HUES64 (cell line): ENCODE measurements at regions not wholly inside any gene's neighbourhood (a gene's known extent, or its start where the extent isn't known, plus 50 kb on each side); places are given as distances from the start of the nearest gene placed in this dataset.
"Not testable (repeated sequence)": the region's sequence is repeated elsewhere in the genome, so short reads cannot be mapped to it uniquely, and the experiment has no call there.

Source experiments
- H3K27ac ChIP-seq: 2 replicates; pipeline ENCODE4 v1.7.0; 2013; ENCODE audit warnings: low read depth, low read length, inconsistent platforms
- H3K27me3 ChIP-seq: 2 replicates; pipeline ENCODE4 v1.6.1; 2013; ENCODE audit warnings: mild to moderate bottlenecking, low read length; ENCODE audit not compliant: insufficient read depth
- H3K36me3 ChIP-seq: 2 replicates; pipeline ENCODE4 v1.6.1; 2013; ENCODE audit warnings: mild to moderate bottlenecking, low read length; ENCODE audit not compliant: insufficient read depth
- H3K4me1 ChIP-seq: 2 replicates; pipeline ENCODE4 v1.6.1; 2013; ENCODE audit warnings: mild to moderate bottlenecking, low read length, moderate library complexity; ENCODE audit not compliant: insufficient read depth
- H3K4me3 ChIP-seq: 2 replicates; pipeline ENCODE4 v1.5.1; 2013; ENCODE audit warnings: mild to moderate bottlenecking, low read length, moderate library complexity
- H3K9ac ChIP-seq: 2 replicates; pipeline ENCODE4 v1.6.1; 2013; ENCODE audit warnings: mild to moderate bottlenecking, low read depth, low read length
- H3K9me3 ChIP-seq: 2 replicates; pipeline ENCODE4 v1.6.1; 2013; ENCODE audit warnings: low read depth, low read length; ENCODE audit not compliant: insufficient read depth
- WGBS: fragments of 150-250, 120-280 bp; methylation state at CpG from one replicate; pipeline ENCODE4 v1.1.7; 2013; ENCODE audit warnings: missing lambda C conversion rate; 5-methylcytosine and 5-hydroxymethylcytosine counted together

DNA sequence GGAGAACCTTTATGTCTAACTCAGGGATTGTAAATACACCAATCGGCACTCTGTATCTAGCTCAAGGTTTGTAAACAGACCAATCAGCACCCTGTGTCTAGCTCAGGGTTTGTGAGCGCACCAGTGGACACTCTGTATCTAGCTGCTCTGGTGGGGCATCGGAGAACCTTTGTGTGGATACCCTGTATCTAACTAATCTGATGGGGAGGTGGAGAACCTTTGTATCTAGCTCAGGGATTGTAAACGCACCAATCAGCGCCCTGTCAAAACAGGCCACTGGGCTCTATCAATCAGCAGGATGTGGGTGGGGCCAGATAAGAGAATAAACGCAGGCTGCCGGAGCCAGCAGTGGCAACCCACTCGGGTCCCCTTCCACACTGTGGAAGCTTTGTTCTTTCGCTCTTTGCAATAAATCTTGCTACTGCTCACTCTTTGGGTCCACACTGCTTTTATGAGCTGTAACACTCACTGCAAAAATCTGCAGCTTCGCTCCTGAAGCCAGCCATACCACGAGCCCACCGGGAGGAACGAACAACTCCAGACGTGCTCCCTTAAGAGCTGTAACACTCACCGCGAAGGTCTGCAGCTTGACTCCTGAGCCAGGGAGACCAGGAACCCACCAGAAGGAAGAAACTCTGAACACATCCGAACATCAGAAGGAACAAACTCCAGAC is 1673.2 kb upstream of the B3GALT2 start:
- not testable (repeated sequence) for H3K4me3 ChIP-seq, H3K27me3 ChIP-seq, H3K27ac ChIP-seq, H3K9me3 ChIP-seq, H3K4me1 ChIP-seq, H3K9ac ChIP-seq, H3K36me3 ChIP-seq
- 93% methylated on average over 17 of the region's 17 CpGs for WGBS

DNA sequence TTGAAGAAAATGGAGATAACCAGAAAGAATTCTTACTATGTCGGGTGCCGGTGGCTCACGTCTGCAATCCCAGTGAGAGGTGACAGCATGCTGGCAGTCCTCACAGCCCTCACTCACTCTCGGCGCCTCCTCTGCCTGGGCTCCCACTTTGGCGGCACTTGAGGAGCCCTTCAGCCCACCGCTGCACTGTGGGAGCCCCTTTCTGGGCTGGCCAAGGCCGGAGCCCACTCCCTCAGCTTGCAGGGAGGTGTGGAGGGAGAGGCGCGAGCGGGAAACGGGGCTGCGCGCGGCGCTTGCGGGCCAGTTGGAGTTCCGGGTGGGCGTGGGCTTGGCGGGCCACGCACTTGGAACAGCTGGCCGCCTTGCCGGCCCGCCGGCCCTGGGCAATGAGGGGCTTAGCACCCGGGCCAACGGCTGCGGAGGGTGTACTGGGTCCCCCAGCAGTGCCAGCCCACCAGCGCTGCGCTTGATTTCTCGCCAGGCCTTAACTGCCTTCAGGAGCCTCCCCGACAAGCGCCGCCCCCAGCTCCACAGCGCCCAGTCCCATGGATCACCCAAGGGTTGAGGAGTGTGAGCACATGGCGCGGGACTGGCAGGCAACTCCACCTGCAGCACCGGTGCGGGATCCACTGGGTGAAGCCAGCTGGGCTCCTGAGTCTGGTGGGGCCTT is 1672.5 kb upstream of the B3GALT2 start:
- H3K9ac ChIP-seq, H3K27me3 ChIP-seq, H3K4me3 ChIP-seq, H3K4me1 ChIP-seq, H3K27ac ChIP-seq, H3K9me3 ChIP-seq, H3K36me3 ChIP-seq: not testable (repeated sequence)
- WGBS: 98% methylated on average over 39 of the region's 39 CpGs

DNA sequence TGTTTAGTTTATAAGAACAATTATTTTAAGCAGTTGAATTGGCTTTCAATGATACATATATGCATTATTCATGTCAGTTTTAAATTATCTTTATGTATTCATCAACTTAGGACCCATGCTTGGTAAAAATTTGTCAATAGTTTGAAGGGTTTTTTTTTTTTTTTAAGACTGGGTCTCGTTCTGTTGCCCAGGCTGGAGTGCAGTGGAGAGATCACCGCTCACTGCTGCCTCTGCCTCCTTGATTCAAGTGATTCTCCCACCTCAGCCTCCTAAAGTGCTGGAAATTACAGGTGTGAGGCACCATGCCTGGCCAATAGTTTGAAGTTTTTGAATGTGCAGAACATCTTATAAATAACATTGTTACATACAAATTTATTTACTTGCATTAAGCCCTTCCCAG is 1671.0 kb upstream of the B3GALT2 start:
- Histone ChIP-seq H3K36me3 (no peaks in the 10 kb centered on the region), H3K9ac (no peak overlapping the region), H3K4me3 (no peak overlapping the region), H3K4me1 (no peaks in the 10 kb centered on the region), H3K9me3 (peaks cover 3% of the 10 kb centered on the region), H3K27ac (no peak overlapping the region), H3K27me3 (no peaks in the 10 kb centered on the region)
- 88% methylated on average over 2 of the region's 2 CpGs for WGBS

DNA sequence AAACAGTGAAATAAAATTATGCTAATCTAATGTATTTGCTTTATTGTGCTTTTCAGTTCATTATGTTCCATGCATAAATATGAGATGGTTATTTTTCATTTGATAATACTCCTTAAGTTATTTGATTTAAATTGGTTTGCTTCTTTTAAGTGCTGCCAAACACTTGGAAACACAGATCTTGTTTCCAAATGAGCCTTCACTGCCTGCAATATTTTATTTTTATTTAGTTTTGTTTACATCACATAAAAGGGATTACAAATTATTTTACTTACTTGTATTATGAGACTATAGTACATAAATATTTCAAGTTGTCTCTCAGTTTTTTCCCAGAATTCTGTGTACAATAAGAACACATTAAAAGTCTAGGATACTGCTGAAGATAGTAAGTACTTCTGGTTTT is 1662.4 kb upstream of the B3GALT2 start:
- H3K9me3 ChIP-seq: no peaks in the 10 kb centered on the region
- H3K27me3 ChIP-seq: no peaks in the 10 kb centered on the region
- H3K4me3 ChIP-seq: no peak overlapping the region
- no peak overlapping the region for H3K27ac ChIP-seq
- H3K4me1 ChIP-seq: no peaks in the 10 kb centered on the region
- no peaks in the 10 kb centered on the region for H3K36me3 ChIP-seq
- no peak overlapping the region for H3K9ac ChIP-seq

DNA sequence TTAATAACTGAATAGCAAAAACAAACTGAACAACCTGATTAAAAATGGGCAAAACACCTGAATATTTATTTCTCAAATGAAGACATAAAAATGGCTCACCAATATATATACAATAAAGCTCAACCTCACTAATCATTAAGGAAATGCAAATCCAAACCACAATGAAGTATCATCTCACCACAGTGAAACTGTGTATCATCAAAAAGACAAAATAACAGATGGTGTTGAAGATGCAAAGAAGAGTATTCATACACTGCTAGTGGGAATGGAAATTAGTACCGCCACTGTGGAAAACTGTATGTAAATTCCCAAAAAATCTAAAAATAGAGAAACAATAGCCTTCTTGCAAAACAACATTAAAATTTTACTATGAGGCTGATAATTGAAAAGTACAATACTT is 1660.1 kb upstream of the B3GALT2 start:
- H3K4me1 ChIP-seq: no peaks in the 10 kb centered on the region
- WGBS: no CpG with 5 or more reads among the region's 1 CpG
- H3K9me3 ChIP-seq: no peaks in the 10 kb centered on the region

DNA sequence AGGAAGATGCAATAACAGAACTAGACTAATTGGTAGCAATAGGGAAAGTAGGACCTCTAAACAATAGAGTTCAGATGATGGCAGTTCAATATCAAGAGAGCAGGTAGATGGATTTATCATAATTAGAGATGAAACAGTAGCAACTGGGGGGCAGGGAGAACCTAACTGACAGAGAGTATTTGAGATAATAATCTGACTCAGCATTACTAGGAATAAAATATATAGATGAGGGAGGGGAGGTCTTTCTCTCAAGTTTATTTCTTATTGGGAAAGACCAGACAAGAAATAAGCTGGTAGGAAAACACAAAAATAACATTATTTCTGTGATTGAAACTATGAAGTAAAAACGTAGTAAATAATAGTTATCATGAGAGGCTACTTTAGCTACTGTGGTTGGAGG is 1656.7 kb upstream of the B3GALT2 start:
- Histone ChIP-seq H3K36me3 (no peaks in the 10 kb centered on the region), H3K27ac (no peak overlapping the region), H3K27me3 (no peaks in the 10 kb centered on the region), H3K4me1 (no peaks in the 10 kb centered on the region), H3K4me3 (no peak overlapping the region), H3K9me3 (no peaks in the 10 kb centered on the region), H3K9ac (no peak overlapping the region)
- 85% methylated on average over 1 of the region's 1 CpG for WGBS

More for the DNA sequence above, 1660.1 kb upstream of the B3GALT2 start:
- Histone ChIP-seq H3K27ac (no peak overlapping the region), H3K36me3 (no peaks in the 10 kb centered on the region), H3K4me3 (no peak overlapping the region), H3K9ac (no peak overlapping the region), H3K27me3 (no peaks in the 10 kb centered on the region)

DNA sequence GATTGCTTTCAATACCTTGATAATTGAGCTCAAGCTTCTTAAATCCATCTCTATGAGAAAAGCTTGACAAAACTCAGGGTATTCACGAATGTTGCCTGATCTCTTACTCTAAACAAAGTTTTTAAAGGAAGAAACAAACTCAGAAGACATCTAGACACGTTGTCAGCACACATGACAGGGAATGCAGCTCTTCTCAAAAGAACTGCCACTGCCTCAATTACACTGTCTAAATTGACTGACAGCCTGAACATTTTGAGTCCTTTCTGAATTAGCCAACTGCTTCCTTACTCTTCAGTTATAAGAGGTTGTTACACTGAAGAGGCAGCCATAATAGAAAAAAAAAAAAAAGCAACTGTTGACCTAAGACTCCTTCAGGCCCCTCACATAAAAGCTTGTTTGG is 1646.7 kb upstream of the B3GALT2 start:
- no peaks in the 10 kb centered on the region for H3K9me3 ChIP-seq
- no peak overlapping the region for H3K9ac ChIP-seq
- no peaks in the 10 kb centered on the region for H3K36me3 ChIP-seq
- H3K4me1 ChIP-seq: no peaks in the 10 kb centered on the region
- H3K4me3 ChIP-seq: no peak overlapping the region
- H3K27ac ChIP-seq: no peak overlapping the region
- 78% methylated on average over 2 of the region's 2 CpGs for WGBS
- no peaks in the 10 kb centered on the region for H3K27me3 ChIP-seq

DNA sequence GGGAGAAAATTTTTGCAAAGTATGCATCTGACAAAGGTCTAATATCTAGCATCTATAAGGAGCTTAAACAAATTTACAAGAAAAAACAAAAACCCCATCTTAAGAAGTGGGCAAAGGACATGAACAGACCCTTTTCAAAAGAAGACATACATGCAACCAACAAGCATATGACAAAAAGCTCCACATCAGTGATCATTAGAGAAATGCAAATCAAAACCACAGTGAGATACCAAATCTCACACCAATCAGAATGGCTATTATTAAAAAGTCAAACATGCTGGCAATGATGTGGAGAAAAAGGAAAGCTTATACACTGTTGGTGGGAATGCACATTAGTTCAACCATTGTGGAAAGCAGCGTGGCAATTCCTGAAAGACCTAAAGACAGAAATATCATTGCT is 1645.2 kb upstream of the B3GALT2 start:
- not testable (repeated sequence) for H3K9ac ChIP-seq, H3K4me1 ChIP-seq, H3K27me3 ChIP-seq, H3K27ac ChIP-seq, H3K36me3 ChIP-seq, H3K4me3 ChIP-seq, H3K9me3 ChIP-seq
- 88% methylated on average over 1 of the region's 1 CpG for WGBS

DNA sequence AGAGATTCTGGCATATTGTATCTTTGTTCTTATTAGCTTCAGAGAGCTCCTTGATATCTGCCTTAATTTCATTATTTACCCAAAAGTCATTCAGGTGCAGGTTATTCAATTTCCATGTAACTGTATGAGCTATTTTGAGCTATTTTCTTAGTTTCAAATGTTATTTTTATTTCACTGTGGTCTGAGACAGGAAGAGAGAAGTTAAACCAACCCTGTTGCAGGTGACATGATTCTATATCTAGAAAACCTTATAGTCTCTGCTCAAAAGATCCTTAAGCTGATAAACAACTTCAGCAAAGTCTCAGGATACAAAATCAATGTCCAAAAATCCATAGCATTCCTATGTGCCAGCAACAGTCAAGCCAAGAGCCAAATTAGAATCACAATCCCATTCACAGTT is 1644.0 kb upstream of the B3GALT2 start:
- Histone ChIP-seq H3K9me3 (no peaks in the 10 kb centered on the region), H3K36me3 (no peaks in the 10 kb centered on the region), H3K27me3 (no peaks in the 10 kb centered on the region), H3K4me1 (no peaks in the 10 kb centered on the region), H3K9ac (no peak overlapping the region), H3K27ac (no peak overlapping the region), H3K4me3 (no peak overlapping the region)

DNA sequence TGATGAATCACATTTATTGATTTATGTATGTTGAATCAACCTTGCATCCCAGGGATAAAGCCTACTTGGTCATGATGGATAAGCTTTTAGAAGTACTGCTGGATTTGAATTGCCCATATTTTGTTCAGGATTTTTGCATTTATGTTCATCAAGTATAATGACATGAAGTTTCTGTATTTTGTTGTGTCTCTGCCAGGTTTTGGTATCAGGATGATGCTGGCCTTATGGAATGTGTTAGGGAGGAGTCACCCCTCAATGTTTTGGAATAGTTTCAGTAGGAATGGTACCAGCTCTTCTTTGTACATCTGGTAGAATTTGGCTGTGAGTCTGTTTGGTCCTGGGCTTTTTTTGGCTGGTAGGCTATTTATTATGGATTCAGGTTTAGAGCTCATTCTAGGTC is 1643.1 kb upstream of the B3GALT2 start:
- no peaks in the 10 kb centered on the region for H3K27me3 ChIP-seq
- no peaks in the 10 kb centered on the region for H3K4me1 ChIP-seq
- no peaks in the 10 kb centered on the region for H3K36me3 ChIP-seq
- H3K9ac ChIP-seq: no peak overlapping the region
- H3K4me3 ChIP-seq: no peak overlapping the region
- no peak overlapping the region for H3K27ac ChIP-seq
- no peaks in the 10 kb centered on the region for H3K9me3 ChIP-seq

DNA sequence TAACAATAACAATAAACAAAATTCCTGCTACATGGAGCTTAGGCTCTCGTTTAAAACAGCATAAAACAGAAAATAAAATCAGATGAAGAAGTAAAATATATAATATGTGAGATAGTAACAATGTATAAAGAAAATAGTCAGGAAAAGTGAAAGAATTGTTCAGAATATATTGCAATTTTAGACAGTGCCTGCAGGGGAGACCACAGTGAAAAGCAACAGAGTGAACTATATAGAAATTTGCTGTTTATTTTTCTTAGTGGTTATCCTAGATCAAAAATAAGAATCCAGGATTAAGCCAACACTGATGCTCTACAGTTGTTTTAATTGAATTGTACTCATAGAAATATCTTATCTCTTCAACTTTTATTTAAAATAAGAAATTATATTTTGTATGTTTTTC is 1639.0 kb upstream of the B3GALT2 start:
- Histone ChIP-seq H3K9me3 (no peaks in the 10 kb centered on the region), H3K9ac (no peak overlapping the region), H3K27me3 (no peaks in the 10 kb centered on the region), H3K36me3 (no peaks in the 10 kb centered on the region), H3K4me1 (no peaks in the 10 kb centered on the region), H3K4me3 (no peak overlapping the region), H3K27ac (no peak overlapping the region)
- no CpG with 5 or more reads among the region's 1 CpG for WGBS

DNA sequence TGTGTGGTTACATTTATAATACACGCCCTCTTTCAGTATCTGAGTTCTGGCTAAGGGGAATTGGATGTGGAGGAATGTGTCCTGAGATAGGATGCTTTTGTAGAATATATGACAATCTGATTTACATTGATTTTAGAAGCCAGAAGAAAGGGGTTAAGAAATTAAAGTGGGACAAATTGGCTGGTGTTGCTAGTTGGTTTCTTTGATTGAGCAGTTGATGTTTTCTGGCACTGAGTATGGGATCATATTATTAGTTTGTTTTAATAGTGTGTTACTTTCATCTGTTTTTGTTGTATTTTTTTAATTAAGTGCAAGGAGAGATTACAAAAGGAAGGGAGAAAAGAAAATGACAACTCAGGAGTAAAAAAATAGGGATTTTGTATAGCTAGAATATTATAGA is 1634.7 kb upstream of the B3GALT2 start:
- H3K9me3 ChIP-seq: no peaks in the 10 kb centered on the region
- no peaks in the 10 kb centered on the region for H3K4me1 ChIP-seq
- H3K36me3 ChIP-seq: no peaks in the 10 kb centered on the region
- no peak overlapping the region for H3K27ac ChIP-seq
- WGBS: 100% methylated on average over 1 of the region's 1 CpG
- no peak overlapping the region for H3K4me3 ChIP-seq
- no peak overlapping the region for H3K9ac ChIP-seq
- no peaks in the 10 kb centered on the region for H3K27me3 ChIP-seq
